GM19351 (cell line): ENCODE measurements at regions not wholly inside any gene's neighbourhood (a gene's known extent, or its start where the extent isn't known, plus 50 kb on each side); places are given as distances from the start of the nearest gene placed in this dataset.

ENCODE experiments used
- ATAC-seq: cut with Tn5 transposase; IDR thresholded peaks from one replicate; pipeline ENCODE4 v1.9.1; 2021; ENCODE audit warnings: mild to moderate bottlenecking, moderate library complexity; ENCODE audit not compliant: unreplicated experiment

DNA sequence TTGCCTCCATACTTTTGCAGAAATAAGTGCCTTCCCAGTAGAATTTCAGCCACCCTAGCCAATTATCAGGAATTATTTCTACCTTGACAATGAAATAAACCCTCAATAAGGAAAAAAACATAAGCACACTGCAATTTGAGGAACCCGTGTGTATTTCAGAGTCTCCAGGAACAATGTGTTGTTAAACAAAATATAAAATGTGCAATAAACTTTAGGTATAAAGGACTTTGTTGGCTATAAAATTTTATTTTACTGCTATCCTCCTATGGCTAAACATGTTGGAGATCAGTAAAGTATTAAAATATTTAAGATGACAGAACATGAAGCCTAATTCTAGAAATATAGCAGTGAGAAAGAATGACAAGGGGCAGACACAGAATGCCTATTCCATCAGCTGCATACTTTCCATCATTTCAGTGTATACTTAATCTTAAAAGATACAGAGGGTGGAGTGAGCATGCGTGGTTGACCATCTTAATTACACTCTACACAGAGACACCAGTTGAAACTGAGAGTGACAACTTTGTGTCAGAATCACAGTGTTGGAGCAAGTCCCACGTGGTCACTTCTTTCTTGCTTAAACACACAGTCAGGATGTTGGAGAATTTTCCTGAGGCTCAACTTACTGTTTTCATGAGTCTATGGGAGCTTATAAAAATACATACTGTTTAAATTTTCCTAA is 79.0 kb upstream of the SUCLG2 start:
- ATAC-seq: no peak

DNA sequence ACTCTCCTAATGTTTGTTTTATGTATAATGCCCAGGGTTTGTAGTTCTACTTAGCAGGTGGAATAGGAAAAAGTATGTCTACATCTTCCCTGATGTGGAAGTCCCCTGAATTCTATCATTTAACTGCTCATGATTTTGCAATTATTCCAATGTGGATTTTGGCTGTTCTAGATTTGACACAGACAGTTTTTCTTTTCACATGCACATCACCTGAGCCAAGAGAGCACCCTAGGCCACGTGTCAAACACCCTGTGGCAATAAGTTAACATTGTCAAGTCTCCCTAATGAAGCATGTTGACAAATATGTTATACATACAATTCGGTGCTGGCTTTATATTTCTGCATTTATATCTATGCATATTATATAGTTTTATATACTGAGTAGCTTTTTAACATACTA is 70.0 kb upstream of the SUCLG2 start:
- ATAC-seq: no peak

DNA sequence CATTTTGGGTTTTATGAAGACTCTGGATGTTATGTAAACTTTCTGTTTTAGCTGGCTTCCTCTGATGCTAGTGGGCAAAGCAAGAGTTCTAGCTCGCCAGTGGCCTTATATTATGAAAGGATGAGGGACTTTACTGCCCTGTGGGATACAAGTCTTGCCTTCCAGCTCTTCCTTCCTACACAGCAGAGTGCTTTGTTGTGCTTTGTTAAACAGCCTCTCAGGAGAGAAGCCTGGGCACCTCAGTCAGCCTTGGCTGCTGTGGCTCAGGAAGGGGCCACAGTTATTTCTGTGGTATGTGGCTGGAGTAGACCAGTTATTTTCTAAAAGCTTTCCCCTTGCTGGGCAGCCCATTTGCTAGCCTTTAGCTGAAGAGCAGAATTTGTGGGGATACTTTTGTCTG is 69.5 kb upstream of the SUCLG2 start:
- no peak for ATAC-seq

DNA sequence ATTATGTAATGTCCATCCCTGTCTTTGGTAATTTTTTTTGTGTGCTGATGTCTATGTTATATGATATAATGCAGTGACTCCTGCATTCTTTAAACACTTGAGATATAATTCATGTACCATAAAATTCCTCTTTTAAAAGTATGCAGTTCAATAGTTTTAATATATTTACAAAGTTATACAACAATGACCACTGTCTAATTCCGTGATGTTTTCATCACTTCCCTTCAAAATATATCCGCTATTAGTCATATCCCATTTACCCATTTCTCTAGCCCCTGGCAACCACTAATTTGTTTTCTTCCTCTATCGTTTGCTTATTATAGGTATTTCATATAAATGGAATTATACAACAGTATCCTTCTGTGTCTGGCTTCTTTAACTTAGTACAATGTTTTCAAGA is 64.9 kb upstream of the SUCLG2 start:
- ATAC-seq: no peak

DNA sequence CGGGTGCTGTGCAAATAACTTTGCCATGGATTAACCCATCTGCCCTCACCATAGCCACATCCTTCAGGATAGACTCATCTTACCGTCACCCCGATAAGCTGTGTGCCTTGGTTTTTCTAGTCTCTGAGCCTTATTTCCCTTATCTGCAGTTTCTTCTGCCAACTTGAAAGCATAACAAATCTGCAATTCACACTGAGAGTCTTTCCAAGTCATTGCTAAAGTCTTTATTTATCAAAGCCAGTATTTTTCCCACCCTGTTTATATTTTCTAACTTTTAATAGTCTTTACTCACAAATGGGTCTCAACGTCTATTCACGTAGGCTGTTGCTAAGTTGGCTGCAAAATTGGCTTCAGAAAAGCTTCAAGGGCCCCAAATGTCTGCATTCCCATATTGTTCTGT is 61.6 kb upstream of the SUCLG2 start:
- no peak for ATAC-seq

DNA sequence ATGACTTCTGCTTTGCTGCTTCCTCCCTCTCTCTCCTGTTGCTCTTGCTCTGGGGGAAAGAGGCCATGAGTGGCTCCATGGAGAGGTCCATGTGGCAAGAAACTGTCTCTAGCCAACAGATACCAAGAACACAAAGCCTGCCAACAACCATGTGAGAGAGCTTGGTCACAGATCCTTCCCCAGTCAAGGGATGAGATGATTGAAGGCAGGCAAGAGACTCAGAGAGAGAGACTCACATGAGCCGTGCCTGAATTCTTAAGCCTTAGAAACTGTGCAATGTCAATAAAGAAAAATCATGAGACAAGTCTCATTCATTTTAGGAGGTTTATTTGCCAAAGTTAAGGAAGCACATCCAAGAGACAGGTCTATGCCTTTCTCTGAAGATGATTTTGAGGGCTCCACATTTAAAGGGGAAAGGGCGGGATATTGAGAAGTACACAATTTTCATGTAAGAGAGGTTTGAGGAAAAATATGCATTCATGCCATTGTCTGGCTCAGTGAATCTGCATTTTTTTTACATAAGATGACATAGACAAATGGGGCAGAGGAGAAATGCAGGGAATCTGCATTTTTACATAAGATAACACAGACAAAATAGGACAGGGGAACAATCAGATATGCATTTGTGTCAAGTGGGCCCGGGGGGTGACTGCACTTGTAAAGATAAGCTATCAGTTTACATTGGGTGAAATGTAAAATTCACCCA is 59.5 kb upstream of the SUCLG2 start:
- no peak for ATAC-seq

DNA sequence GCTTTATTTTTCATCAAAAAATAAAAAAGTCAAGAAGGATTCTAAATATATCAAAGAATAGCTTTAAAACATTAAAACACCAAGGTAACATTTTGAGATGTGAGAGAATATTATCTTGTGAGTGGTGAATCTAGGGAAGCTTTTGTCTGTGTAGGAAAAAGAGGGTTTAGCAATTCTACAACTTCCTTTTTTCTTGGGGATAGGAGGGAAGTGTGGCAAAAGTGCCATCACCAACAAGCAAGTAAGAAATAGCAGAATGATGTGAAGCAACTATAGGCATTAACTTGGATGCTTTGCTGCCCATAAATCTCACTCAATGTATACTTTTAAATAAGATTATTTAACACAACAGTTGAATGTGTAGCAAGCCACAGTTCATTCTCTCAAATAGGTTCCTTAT is 57.8 kb upstream of the SUCLG2 start:
- ATAC-seq: no peak

DNA sequence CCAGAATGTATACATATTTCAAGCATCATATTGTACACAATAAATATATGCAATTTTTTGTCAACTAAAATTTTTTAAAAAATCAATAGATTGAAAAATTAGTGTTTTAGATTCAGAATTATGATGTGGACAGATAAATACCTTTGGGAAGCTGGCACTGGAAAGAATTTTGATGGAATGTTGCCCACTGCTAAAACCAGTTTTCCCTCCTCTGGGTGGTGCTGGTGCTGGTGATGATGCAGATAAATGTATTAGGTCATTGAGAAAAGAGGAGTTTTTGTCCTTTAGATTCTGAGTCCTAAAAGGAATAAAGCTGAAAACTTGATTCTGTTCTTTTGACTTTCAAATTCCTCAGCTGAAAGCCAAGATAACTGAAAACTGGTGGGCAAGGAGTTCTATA is 56.0 kb upstream of the SUCLG2 start:
- no peak for ATAC-seq

DNA sequence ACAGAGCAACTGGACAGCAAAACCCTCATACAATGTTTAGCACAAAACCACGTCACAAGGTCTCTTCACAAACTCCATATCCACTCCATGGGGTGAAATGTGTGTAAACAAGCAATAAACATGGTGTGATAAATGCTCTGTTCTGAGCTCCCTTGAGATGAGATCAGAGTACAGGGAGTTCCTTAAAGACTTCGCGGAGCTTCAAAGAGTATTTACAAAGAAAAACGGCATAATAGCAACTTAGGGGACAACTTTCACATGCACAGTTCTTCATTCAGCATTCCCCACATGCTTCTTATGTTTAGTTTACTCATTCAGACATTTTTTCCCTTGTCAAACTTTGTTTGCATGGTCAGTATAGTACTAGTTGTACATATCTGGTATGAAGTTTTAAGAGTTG is 52.5 kb upstream of the SUCLG2 start:
- no peak for ATAC-seq

DNA sequence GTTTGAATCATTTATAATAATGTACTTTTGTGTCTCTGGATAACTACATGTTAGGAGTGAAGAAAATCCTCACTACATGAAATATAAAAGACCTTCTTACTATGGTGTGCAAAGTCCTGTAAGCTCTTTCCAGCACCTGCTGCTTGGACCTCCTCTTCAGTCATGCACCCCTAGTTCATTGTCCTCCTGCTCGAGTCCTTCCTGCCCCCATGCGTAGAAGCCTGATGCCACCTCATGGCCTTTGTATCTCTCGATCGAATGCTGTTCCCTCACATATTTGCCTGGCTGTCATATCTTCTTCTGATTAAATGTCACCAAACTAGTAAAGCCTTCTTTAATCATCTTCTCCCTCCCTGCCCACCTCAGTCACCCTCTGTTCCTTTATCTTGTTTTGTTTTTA is 49.9 kb upstream of the SUCLG2 start:
- peak; percentile 47 for ATAC-seq
